ENCODE measurements at regions not wholly inside any gene's neighbourhood (a gene's known extent, or its start where the extent isn't known, plus 50 kb on each side); places are given as distances from the start of the nearest gene placed in this dataset.

GRCh38 chr15:88985547-88986393 is 72.6 kb upstream of the MFGE8 start:
- Histone ChIP-seq H3K4me3 (ENCODE audit: low read depth, low read length) (no peak overlapping the region), H3K27me3 (ENCODE audit: control insufficient read depth, insufficient read depth, low read length) (no peaks in the 10 kb centered on the region), H3K36me3 (ENCODE audit: control insufficient read depth, insufficient read depth, low read length) (no peaks in the 10 kb centered on the region)
- DNase-seq (ENCODE audit: low read depth) (no peak), FAIRE-seq (no peak)
- TF ChIP-seq CTCF (IDR thresholded peaks at IDR 0.05; ENCODE audit: insufficient read depth, low read length, severe bottlenecking), result no peak

GRCh38 chr15:88986949-88987590 is 73.9 kb upstream of the MFGE8 start:
- Histone ChIP-seq H3K36me3 (ENCODE audit: control insufficient read depth, insufficient read depth, low read length) (no peaks in the 10 kb centered on the region), H3K4me3 (ENCODE audit: low read depth, low read length) (no peak overlapping the region), H3K27me3 (ENCODE audit: control insufficient read depth, insufficient read depth, low read length) (no peaks in the 10 kb centered on the region)
- FAIRE-seq, result no peak
- no peak for TF ChIP-seq CTCF (IDR thresholded peaks at IDR 0.05; ENCODE audit: insufficient read depth, low read length, severe bottlenecking)
- DNase-seq (ENCODE audit: low read depth), result no peak

- Histone ChIP-seq H3K4me3 (ENCODE audit: low read depth, low read length) (no peak overlapping the region), H3K36me3 (ENCODE audit: control insufficient read depth, insufficient read depth, low read length) (no peaks in the 10 kb centered on the region), H3K27me3 (ENCODE audit: control insufficient read depth, insufficient read depth, low read length) (no peaks in the 10 kb centered on the region)
- FAIRE-seq, result no peak
- TF ChIP-seq CTCF (IDR thresholded peaks at IDR 0.05; ENCODE audit: insufficient read depth, low read length, severe bottlenecking), result no peak
- DNase-seq (ENCODE audit: low read depth), result no peak
Observed at GRCh38 chr15:88987591-88987933, 74.4 kb upstream of the MFGE8 start.

GRCh38 chr15:88987934-88988671 is 74.9 kb upstream of the MFGE8 start:
- DNase-seq (ENCODE audit: low read depth) (no peak), FAIRE-seq (no peak)
- no peaks in the 10 kb centered on the region for H3K27me3 ChIP-seq (ENCODE audit: control insufficient read depth, insufficient read depth, low read length)
- TF ChIP-seq CTCF (IDR thresholded peaks at IDR 0.05; ENCODE audit: insufficient read depth, low read length, severe bottlenecking), result no peak
- H3K36me3 ChIP-seq (ENCODE audit: control insufficient read depth, insufficient read depth, low read length), result no peaks in the 10 kb centered on the region
- H3K4me3 ChIP-seq (ENCODE audit: low read depth, low read length), result no peak overlapping the region

GRCh38 chr15:88989578-88989977 is 76.4 kb upstream of the MFGE8 start:
- Histone ChIP-seq H3K4me3 (ENCODE audit: low read depth, low read length) (no peak overlapping the region), H3K36me3 (ENCODE audit: control insufficient read depth, insufficient read depth, low read length) (no peaks in the 10 kb centered on the region), H3K27me3 (ENCODE audit: control insufficient read depth, insufficient read depth, low read length) (no peaks in the 10 kb centered on the region)
- FAIRE-seq (no peak), DNase-seq (ENCODE audit: low read depth) (no peak)
- no peak for TF ChIP-seq CTCF (IDR thresholded peaks at IDR 0.05; ENCODE audit: insufficient read depth, low read length, severe bottlenecking)

Data from bronchial epithelial cell (primary cell).